Endodermal cell (in vitro differentiated cells): ENCODE measurements at regions not wholly inside any gene's neighbourhood (a gene's known extent, or its start where the extent isn't known, plus 50 kb on each side); places are given as distances from the start of the nearest gene placed in this dataset.

Experiments
- DNase-seq: peaks from one replicate; pipeline ENCODE4 v3.0.0-alpha.2; 2017
- H3K27ac ChIP-seq: 2 replicates; pipeline ENCODE4 v1.5.1; 2013; ENCODE audit warnings: mild to moderate bottlenecking, low read depth, low read length, moderate library complexity
- H3K27me3 ChIP-seq: 2 replicates; pipeline ENCODE4 v1.6.1; 2013; ENCODE audit warnings: mild to moderate bottlenecking, low read length, moderate library complexity; ENCODE audit not compliant: insufficient read depth, control insufficient read depth, poor library complexity, severe bottlenecking
- H3K36me3 ChIP-seq: 2 replicates; pipeline ENCODE4 v1.7.0; 2013; ENCODE audit warnings: mild to moderate bottlenecking, low read length, moderate library complexity; ENCODE audit not compliant: control insufficient read depth, insufficient read depth
- H3K4me1 ChIP-seq: one replicate; pipeline ENCODE4 v1.7.0; 2013; ENCODE audit warnings: low read length; ENCODE audit not compliant: control insufficient read depth, insufficient read depth
- H3K4me3 ChIP-seq: 2 replicates; pipeline ENCODE4 v1.5.1; 2013; ENCODE audit warnings: mild to moderate bottlenecking, low read length, moderate library complexity
- H3K9ac ChIP-seq: 2 replicates; pipeline ENCODE4 v1.6.1; 2013; ENCODE audit warnings: mild to moderate bottlenecking, low read length, moderate library complexity; ENCODE audit not compliant: poor library complexity, severe bottlenecking; ENCODE audit errors: extremely low read depth
- H3K9me3 ChIP-seq: 2 replicates; pipeline ENCODE4 v1.6.1; 2013; ENCODE audit warnings: mild to moderate bottlenecking, low read length, moderate library complexity; ENCODE audit not compliant: control insufficient read depth
- H3K27ac Mint-ChIP-seq: 2 replicates; pipeline ENCODE4 v1.8.0; 2020; ENCODE audit warnings: mixed read lengths
- H3K27me3 Mint-ChIP-seq: 2 replicates; pipeline ENCODE4 v1.8.0; 2021; ENCODE audit warnings: mild to moderate bottlenecking, mixed read lengths; ENCODE audit not compliant: insufficient read depth
- H3K36me3 Mint-ChIP-seq: 2 replicates; pipeline ENCODE4 v1.8.0; 2020; ENCODE audit warnings: low read depth, mixed read lengths
- H3K4me1 Mint-ChIP-seq: 2 replicates; pipeline ENCODE4 v1.8.0; 2020; ENCODE audit warnings: mixed read lengths
- H3K4me3 Mint-ChIP-seq: 2 replicates; pipeline ENCODE4 v1.8.0; 2020; ENCODE audit warnings: mild to moderate bottlenecking, moderate library complexity, mixed read lengths
- H3K9me3 Mint-ChIP-seq: 2 replicates; pipeline ENCODE4 v1.8.0; 2020; ENCODE audit warnings: mild to moderate bottlenecking, mixed read lengths
- WGBS, 2 experiments: methylation state at CpG; one replicate each; pipeline versions ENCODE4 v1.1.5 to v1.1.7; 2013; ENCODE audit warnings: missing lambda C conversion rate in 2 of 2, mixed read lengths in 1 of 2; ENCODE audit not compliant: insufficient coverage in 1 of 2, insufficient read length in 1 of 2; 5-methylcytosine and 5-hydroxymethylcytosine counted together
- TF ChIP-seq, protein P1 (sequence below): fragments of 200-600 bp; sonication (generic); conservative IDR thresholded peaks from 2 replicates; pipeline ENCODE4 v1.5.0; 2021; ENCODE audit warnings: antibody characterized with exemption, mild to moderate bottlenecking

DNA sequence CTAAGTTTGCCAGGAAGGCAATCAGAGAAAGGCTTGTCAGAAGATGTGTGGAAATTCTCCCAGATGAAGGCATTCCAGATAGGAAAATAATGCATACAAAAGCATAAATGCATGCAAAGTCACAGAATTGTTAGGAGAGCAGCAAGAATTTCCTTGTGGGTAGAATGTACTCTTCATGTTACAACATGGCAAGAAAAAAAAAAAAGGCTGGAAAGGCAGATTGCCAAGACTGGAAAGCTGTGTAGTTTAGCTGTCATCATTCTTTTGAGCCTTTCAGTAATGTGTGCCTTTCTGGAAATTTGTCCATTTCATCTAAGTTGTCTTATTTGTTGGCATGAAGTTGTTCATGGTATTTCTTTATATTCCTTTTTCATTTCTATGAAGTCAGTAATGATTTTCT, 71.0 kb upstream of the EFCAB3 start:
- Histone ChIP-seq H3K36me3 (no peaks in the 10 kb centered on the region), H3K9me3 (no peaks in the 10 kb centered on the region), H3K4me1 (no peaks in the 10 kb centered on the region), H3K27ac (no peak overlapping the region), H3K27me3 (peaks cover 31% of the 10 kb centered on the region), H3K9ac (no peak overlapping the region), H3K4me3 (no peak overlapping the region)
- Mint-ChIP-seq H3K9me3 (no peaks in the 10 kb centered on the region), H3K27ac (no peak overlapping the region), H3K4me1 (peaks cover 8% of the 10 kb centered on the region), H3K4me3 (no peak overlapping the region), H3K36me3 (no peaks in the 10 kb centered on the region), H3K27me3 (peaks cover 14% of the 10 kb centered on the region)
- no peak for DNase-seq
- TF ChIP-seq, protein P1, sequence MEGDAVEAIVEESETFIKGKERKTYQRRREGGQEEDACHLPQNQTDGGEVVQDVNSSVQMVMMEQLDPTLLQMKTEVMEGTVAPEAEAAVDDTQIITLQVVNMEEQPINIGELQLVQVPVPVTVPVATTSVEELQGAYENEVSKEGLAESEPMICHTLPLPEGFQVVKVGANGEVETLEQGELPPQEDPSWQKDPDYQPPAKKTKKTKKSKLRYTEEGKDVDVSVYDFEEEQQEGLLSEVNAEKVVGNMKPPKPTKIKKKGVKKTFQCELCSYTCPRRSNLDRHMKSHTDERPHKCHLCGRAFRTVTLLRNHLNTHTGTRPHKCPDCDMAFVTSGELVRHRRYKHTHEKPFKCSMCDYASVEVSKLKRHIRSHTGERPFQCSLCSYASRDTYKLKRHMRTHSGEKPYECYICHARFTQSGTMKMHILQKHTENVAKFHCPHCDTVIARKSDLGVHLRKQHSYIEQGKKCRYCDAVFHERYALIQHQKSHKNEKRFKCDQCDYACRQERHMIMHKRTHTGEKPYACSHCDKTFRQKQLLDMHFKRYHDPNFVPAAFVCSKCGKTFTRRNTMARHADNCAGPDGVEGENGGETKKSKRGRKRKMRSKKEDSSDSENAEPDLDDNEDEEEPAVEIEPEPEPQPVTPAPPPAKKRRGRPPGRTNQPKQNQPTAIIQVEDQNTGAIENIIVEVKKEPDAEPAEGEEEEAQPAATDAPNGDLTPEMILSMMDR: no peak

DNA sequence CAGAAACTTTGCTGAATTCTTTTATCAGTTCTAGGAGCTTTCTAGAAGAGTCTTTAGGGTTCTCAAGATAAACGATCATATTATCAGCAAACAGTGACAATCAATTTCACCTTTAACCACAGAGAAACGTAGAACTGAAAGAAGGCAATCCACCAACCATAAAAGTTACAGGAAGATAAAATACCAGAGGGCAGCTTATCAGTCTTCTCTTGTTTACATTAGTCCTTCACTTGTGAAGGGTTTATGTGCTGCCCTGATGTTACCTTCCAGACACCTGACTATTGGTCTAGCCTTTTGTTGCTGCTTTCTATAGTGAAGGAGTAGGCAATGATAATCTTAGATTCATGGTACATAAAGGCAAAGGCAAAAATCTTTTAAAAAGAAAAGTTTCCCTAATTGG, 73.2 kb upstream of the EFCAB3 start:
- DNase-seq: no peak
- no peaks in the 10 kb centered on the region for H3K9me3 Mint-ChIP-seq
- Histone ChIP-seq H3K4me1 (no peaks in the 10 kb centered on the region), H3K36me3 (no peaks in the 10 kb centered on the region), H3K4me3 (no peak overlapping the region), H3K9ac (no peak overlapping the region), H3K27me3 (peaks cover 31% of the 10 kb centered on the region), H3K9me3 (no peaks in the 10 kb centered on the region), H3K27ac (no peak overlapping the region)
- H3K27me3 Mint-ChIP-seq: peaks cover 14% of the 10 kb centered on the region
- H3K36me3 Mint-ChIP-seq: no peaks in the 10 kb centered on the region
- no peak overlapping the region for H3K27ac Mint-ChIP-seq
- TF ChIP-seq, protein P1: no peak
- WGBS, 2 experiments: 55% methylated on average over 2 of the region's 2 CpGs; no CpG with 5 or more reads in 1 of the 2 experiments
- H3K4me1 Mint-ChIP-seq: peaks cover 8% of the 10 kb centered on the region
- no peak overlapping the region for H3K4me3 Mint-ChIP-seq

DNA sequence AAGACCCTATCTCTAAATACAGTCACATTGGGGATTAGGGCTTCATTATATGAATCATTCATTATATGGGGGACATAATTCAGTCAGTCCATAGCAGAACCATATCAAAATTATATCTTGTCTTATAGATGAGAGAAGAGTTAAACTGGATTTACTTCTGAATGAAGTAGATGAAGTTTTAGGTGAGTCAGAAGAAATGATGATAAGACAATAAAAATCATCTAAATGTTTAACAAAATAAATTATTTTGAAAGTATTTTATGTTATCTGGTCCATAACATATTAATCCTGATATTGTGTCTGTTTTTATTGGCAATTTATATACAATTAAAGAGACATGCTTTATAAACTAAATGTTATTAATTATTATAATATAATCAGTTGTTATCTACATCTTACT, 76.9 kb upstream of the EFCAB3 start:
- Histone ChIP-seq H3K36me3 (no peaks in the 10 kb centered on the region), H3K27me3 (peaks cover 7% of the 10 kb centered on the region), H3K4me3 (no peak overlapping the region), H3K9me3 (no peaks in the 10 kb centered on the region), H3K27ac (no peak overlapping the region), H3K9ac (no peak overlapping the region), H3K4me1 (no peaks in the 10 kb centered on the region)
- Mint-ChIP-seq H3K27me3 (no peaks in the 10 kb centered on the region), H3K9me3 (peaks cover 7% of the 10 kb centered on the region), H3K4me1 (peaks cover 8% of the 10 kb centered on the region), H3K27ac (no peak overlapping the region), H3K36me3 (no peaks in the 10 kb centered on the region), H3K4me3 (no peak overlapping the region)
- TF ChIP-seq, protein P1: no peak
- DNase-seq: no peak
